PFSK-1 (cell line): ENCODE measurements at regions not wholly inside any gene's neighbourhood (a gene's known extent, or its start where the extent isn't known, plus 50 kb on each side); places are given as distances from the start of the nearest gene placed in this dataset.
A peak's percentile ranks its signal among the peaks of the same experiment; 100 is the strongest.

ENCODE experiments used
- FOXP2 ChIP-seq: optimal IDR thresholded peaks from 2 replicates; pipeline ENCODE3; 2011; ENCODE audit warnings: borderline replicate concordance, control low read depth, inconsistent platforms; ENCODE audit not compliant: insufficient read depth; ENCODE audit errors: extremely low read length, extremely low read depth
- POLR2AphosphoS5 ChIP-seq: IDR thresholded peaks from 2 replicates; pipeline ENCODE4 v1.6.1; 2012; ENCODE audit warnings: low read depth, mild to moderate bottlenecking, control low read depth, low read length, moderate library complexity
- SIN3A ChIP-seq: IDR thresholded peaks from 2 replicates; pipeline ENCODE4 v1.6.1; 2012; ENCODE audit warnings: mild to moderate bottlenecking, low read length, moderate library complexity, borderline replicate concordance; ENCODE audit not compliant: insufficient read depth
- TAF1 ChIP-seq: IDR thresholded peaks from 2 replicates; pipeline ENCODE4 v1.6.1; 2012; ENCODE audit warnings: low read length, control low read depth, borderline replicate concordance; ENCODE audit not compliant: insufficient read depth
- TF ChIP-seq, protein P1 (sequence below), 2 experiments: IDR thresholded peaks; 2 replicates each; pipeline versions ENCODE4 v1.6.1 to v1.8.0; 2011 to 2012; ENCODE audit warnings: low read depth in 2 of 2, low read length in 2 of 2, control low read depth in 1 of 2, inconsistent platforms in 1 of 2, mild to moderate bottlenecking in 1 of 2, moderate library complexity in 1 of 2; ENCODE audit not compliant: insufficient read depth in 1 of 2

- TF ChIP-seq SIN3A: no peak
- TF ChIP-seq POLR2AphosphoS5: no peak
- TF ChIP-seq, protein P1, sequence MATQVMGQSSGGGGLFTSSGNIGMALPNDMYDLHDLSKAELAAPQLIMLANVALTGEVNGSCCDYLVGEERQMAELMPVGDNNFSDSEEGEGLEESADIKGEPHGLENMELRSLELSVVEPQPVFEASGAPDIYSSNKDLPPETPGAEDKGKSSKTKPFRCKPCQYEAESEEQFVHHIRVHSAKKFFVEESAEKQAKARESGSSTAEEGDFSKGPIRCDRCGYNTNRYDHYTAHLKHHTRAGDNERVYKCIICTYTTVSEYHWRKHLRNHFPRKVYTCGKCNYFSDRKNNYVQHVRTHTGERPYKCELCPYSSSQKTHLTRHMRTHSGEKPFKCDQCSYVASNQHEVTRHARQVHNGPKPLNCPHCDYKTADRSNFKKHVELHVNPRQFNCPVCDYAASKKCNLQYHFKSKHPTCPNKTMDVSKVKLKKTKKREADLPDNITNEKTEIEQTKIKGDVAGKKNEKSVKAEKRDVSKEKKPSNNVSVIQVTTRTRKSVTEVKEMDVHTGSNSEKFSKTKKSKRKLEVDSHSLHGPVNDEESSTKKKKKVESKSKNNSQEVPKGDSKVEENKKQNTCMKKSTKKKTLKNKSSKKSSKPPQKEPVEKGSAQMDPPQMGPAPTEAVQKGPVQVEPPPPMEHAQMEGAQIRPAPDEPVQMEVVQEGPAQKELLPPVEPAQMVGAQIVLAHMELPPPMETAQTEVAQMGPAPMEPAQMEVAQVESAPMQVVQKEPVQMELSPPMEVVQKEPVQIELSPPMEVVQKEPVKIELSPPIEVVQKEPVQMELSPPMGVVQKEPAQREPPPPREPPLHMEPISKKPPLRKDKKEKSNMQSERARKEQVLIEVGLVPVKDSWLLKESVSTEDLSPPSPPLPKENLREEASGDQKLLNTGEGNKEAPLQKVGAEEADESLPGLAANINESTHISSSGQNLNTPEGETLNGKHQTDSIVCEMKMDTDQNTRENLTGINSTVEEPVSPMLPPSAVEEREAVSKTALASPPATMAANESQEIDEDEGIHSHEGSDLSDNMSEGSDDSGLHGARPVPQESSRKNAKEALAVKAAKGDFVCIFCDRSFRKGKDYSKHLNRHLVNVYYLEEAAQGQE (IDR thresholded peaks at IDR 0.05; ENCODE audit: insufficient read depth in 1 of 2, low read depth in 2 of 2, low read length in 2 of 2): peak in 1 of 2 experiments; percentile 76; a peak in 2 of 4 replicates
- TF ChIP-seq TAF1: no peak
- TF ChIP-seq FOXP2: no peak
Measured at GRCh38 chrX:131146702-131147101, 88.6 kb downstream of the ARHGAP36 start.
